Daoy (cell line): ENCODE measurements at regions not wholly inside any gene's neighbourhood (a gene's known extent, or its start where the extent isn't known, plus 50 kb on each side); places are given as distances from the start of the nearest gene placed in this dataset.

Experiments used
- DNase-seq: peaks from one replicate; pipeline ENCODE4 v3.0.0-alpha.2; 2015; ENCODE audit warnings: low read depth

- DNase-seq, result no peak
These were observed 50.9 kb downstream of the TNP1 start for GRCh38 chr2:216808805-216809425.

- DNase-seq, result peak; percentile 21
These were observed 52.0 kb downstream of the TNP1 start for GRCh38 chr2:216807857-216808272.

GRCh38 chr2:216804357-216805350, 55.2 kb downstream of the TNP1 start:
- DNase-seq, result peak; percentile 18

GRCh38 chr2:216803791-216804190, 56.1 kb downstream of the TNP1 start:
- DNase-seq, result no peak

GRCh38 chr2:216802516-216803215, 57.2 kb downstream of the TNP1 start:
- no peak for DNase-seq

- DNase-seq, result no peak
These were observed 59.0 kb downstream of the TNP1 start for GRCh38 chr2:216800836-216801235.

- no peak for DNase-seq
These were observed 59.9 kb downstream of the TNP1 start for GRCh38 chr2:216799873-216800431.

- no peak for DNase-seq
These were observed 63.6 kb downstream of the TNP1 start for GRCh38 chr2:216796115-216796840.

- no peak for DNase-seq
These were observed 66.5 kb downstream of the TNP1 start for GRCh38 chr2:216793386-216793785.

- DNase-seq, result peak; percentile 55
These were observed 67.4 kb downstream of the TNP1 start for GRCh38 chr2:216792222-216793021.

GRCh38 chr2:216791303-216791702, 68.6 kb downstream of the TNP1 start:
- no peak for DNase-seq

- no peak for DNase-seq
These were observed 70.8 kb downstream of the TNP1 start for GRCh38 chr2:216789081-216789480.

GRCh38 chr2:216787851-216788540, 71.9 kb downstream of the TNP1 start:
- no peak for DNase-seq

- DNase-seq, result no peak
These were observed 73.2 kb downstream of the TNP1 start for GRCh38 chr2:216786676-216787075.

GRCh38 chr2:216784456-216784855, 75.4 kb downstream of the TNP1 start:
- no peak for DNase-seq

- no peak for DNase-seq
These were observed 78.2 kb downstream of the TNP1 start for GRCh38 chr2:216781709-216782108.

- DNase-seq, result no peak
These were observed 79.0 kb downstream of the TNP1 start for GRCh38 chr2:216780843-216781242.

GRCh38 chr2:216777637-216778273, 82.1 kb downstream of the TNP1 start:
- peak; percentile 81 for DNase-seq

- peak; percentile 68 for DNase-seq
These were observed 80.9 kb upstream of the IGFBP5 start for GRCh38 chr2:216776066-216776850.
